C1 segment of cervical spinal cord (tissue), 14 donors: ENCODE measurements at regions not wholly inside any gene's neighbourhood (a gene's known extent, or its start where the extent isn't known, plus 50 kb on each side); places are given as distances from the start of the nearest gene placed in this dataset.

Source experiments
- DNase-seq, 14 donors: peaks; one replicate each; lab custom pipeline; 2025; lab: John Stamatoyannopoulos, UW

DNA sequence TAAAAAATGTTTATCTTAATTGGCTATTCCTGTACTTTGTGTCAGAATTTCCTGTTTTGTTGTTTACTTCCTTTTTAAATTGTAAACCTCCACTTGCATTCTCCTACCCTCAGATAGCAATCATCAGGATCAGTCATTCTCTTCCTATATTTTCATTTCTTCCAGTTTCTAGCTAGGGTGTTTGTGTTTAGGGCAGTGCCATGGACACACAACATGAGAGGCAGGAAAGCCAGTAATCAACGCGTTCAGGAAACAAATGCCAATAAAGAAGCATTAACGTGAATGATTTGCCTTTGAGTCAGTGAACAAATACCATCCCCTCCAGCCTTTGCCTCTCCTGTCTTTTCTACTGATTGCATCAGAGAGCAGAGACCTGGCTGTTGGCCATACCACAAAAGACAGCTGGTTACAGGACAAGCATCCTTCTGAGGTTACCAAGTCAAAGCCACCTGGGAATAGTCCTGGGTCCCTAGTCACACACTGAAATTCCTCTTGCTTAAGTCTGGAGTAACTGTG is 56.7 kb upstream of the FHL2 start:
- DNase-seq, result no peak

DNA sequence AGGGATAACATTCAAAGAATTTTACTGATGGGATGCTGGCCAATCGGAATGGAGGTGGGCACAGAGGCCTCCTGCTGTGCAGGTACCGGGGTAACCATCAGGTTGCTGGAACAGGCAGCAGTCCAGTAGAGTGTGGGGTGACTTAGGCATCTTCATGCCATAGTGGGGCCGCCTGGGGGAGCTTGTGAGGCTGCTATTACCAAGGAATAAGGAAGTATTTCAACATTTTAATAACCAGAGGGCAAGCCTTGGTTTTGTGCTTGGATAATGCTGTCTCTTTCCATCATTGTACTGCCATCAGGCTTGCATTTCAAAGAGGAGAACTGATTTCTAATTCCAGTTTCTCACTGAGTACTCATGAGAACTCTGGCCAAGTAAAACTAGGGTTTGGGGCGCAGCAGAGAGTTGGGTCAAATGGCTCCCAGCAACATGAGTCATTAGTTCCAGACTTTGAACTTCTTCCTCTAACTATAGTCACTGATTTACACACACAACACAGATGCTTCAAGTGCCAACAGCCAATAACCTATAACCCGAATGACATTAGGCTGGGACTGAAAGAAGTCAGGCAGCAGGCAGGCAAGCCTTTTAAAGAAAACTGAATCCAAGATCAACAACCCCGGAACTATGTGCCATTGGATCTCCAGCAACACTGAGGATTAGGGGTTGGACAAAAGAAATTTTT is 56.1 kb upstream of the FHL2 start:
- DNase-seq, result no peak

DNA sequence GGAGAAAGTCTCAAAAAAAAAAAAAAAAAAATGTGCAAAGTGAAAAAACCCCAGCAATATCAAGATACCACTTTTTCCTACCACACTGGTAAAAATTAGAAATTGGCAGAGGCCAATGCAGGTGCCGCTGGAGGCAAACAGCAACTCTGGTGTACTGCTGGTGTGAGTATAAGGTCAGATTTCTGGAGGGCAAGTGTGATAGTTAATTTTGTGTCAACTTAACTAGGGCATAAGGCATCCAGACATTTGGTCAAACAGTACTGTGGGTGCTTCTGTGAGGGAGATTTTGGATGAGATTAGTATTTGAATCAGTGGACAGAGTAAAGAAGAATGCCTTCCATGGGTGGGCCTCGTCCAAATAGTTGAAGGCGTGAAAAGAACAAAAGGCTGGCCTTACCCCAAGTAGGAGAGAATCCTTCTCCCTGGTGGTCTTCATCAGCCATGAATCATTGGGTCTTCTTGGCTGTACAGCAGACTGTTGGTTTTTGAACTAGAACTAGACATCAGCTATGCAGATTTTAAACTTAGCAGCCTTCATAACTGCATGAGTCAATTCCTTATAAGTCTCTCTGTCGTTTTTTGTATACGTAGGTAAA is 52.8 kb upstream of the FHL2 start:
- DNase-seq, result no peak

DNA sequence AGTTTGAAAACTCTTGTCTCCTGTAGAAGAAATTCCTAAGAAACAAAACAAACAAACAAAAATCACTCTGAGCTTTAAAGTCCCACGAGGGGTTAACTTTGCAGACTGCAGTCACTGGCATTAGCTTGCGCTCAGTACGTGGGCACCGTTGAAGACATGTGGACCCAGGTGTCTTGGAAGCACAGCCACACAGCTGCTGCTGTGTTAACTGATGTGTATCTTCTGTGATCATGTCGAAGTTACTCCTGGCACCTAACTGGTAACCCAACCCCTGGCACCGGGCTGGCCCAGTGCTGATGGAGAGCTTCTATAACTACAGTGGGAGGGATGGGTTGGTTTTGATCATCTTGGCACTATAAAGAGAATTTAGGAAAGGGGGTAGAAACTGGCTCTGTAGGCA is 51.6 kb upstream of the FHL2 start:
- no peak for DNase-seq

DNA sequence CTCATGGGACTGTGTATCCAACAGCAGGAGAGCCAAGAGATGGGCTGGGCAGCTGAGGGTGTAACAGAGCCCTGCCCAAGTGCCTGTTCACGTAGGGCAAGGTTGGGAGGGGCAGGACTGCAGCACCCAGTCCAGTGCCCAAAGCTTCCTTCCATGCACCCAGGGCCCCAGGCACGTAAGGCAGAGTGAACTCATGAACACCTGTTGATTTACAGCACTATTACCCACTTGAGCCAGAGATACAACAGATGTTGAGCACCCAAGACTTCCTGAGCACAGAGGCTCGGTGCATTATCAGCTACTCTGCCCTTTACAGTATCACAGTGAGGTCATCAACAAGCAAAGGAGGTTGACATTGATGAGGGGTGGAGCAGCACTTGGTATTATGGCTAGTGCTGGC is 50.2 kb upstream of the FHL2 start:
- DNase-seq, result no peak
